H9 (cell line): ENCODE measurements at regions not wholly inside any gene's neighbourhood (a gene's known extent, or its start where the extent isn't known, plus 50 kb on each side); places are given as distances from the start of the nearest gene placed in this dataset.

Source experiments
- DNase-seq: peaks from one replicate; pipeline ENCODE4 v3.0.0-alpha.2; 2017
- H2AFZ ChIP-seq: one replicate; pipeline ENCODE4 v1.6.1; 2013; ENCODE audit warnings: mild to moderate bottlenecking, low read length, control low read depth, moderate library complexity
- H2AK5ac ChIP-seq: 2 replicates; pipeline ENCODE4 v1.6.1; 2013; ENCODE audit warnings: low read length, control low read depth, mixed read lengths; ENCODE audit not compliant: insufficient read length
- H2BK120ac ChIP-seq: one replicate; pipeline ENCODE4 v1.6.1; 2013; ENCODE audit warnings: low read depth, mild to moderate bottlenecking, low read length, control low read depth, inconsistent platforms; ENCODE audit not compliant: poor library complexity, severe bottlenecking
- H2BK12ac ChIP-seq: 2 replicates; pipeline ENCODE4 v1.6.1; 2013; ENCODE audit warnings: low read length, control low read depth, mixed read lengths, low read depth; ENCODE audit not compliant: insufficient read length
- H2BK15ac ChIP-seq: 2 replicates; pipeline ENCODE4 v1.6.1; 2013; ENCODE audit warnings: low read depth, low read length, control low read depth
- H2BK20ac ChIP-seq: one replicate; pipeline ENCODE4 v1.6.1; 2013; ENCODE audit warnings: low read depth, mild to moderate bottlenecking, low read length, control low read depth, inconsistent platforms; ENCODE audit not compliant: poor library complexity, severe bottlenecking
- H2BK5ac ChIP-seq: 2 replicates; pipeline ENCODE4 v1.6.1; 2013; ENCODE audit warnings: low read length, control low read depth, mixed read lengths; ENCODE audit not compliant: insufficient read length
- H3K14ac ChIP-seq: 2 replicates; pipeline ENCODE4 v1.6.1; 2013; ENCODE audit warnings: low read length, control low read depth; ENCODE audit not compliant: insufficient read depth
- H3K18ac ChIP-seq: 2 replicates; pipeline ENCODE4 v1.6.1; 2013; ENCODE audit warnings: low read depth, mild to moderate bottlenecking, mixed read lengths, low read length, control low read depth; ENCODE audit not compliant: insufficient read length
- H3K23ac ChIP-seq: 2 replicates; pipeline ENCODE4 v1.6.1; 2013; ENCODE audit warnings: low read length, control low read depth, mixed read lengths, low read depth; ENCODE audit not compliant: insufficient read length
- H3K23me2 ChIP-seq: 2 replicates; pipeline ENCODE4 v1.6.1; 2013; ENCODE audit warnings: low read depth, mild to moderate bottlenecking, mixed read lengths, low read length, control low read depth; ENCODE audit not compliant: insufficient read length, poor library complexity, severe bottlenecking
- H3K27ac ChIP-seq: 2 replicates; pipeline ENCODE4 v1.5.1; 2013; ENCODE audit warnings: low read length, control low read depth, mixed read lengths, low read depth; ENCODE audit not compliant: insufficient read length
- H3K27me3 ChIP-seq: 2 replicates; pipeline ENCODE4 v1.6.1; 2013; ENCODE audit warnings: low read length, control low read depth, inconsistent platforms; ENCODE audit not compliant: insufficient read depth
- H3K4ac ChIP-seq: 2 replicates; pipeline ENCODE4 v1.6.1; 2013; ENCODE audit warnings: low read depth, mild to moderate bottlenecking, control low read depth, inconsistent platforms, low read length, moderate library complexity
- H3K4me1 ChIP-seq: 2 replicates; pipeline ENCODE4 v1.6.1; 2013; ENCODE audit warnings: low read length, control low read depth, inconsistent platforms; ENCODE audit not compliant: insufficient read depth
- H3K4me2 ChIP-seq: 2 replicates; pipeline ENCODE4 v1.6.1; 2013; ENCODE audit warnings: low read length, control low read depth, mixed read lengths; ENCODE audit not compliant: insufficient read length, insufficient read depth
- H3K56ac ChIP-seq: 2 replicates; pipeline ENCODE4 v1.6.1; 2013; ENCODE audit warnings: low read depth, mild to moderate bottlenecking, mixed read lengths, low read length, control low read depth; ENCODE audit not compliant: insufficient read length
- H3K79me1 ChIP-seq: 2 replicates; pipeline ENCODE4 v1.6.1; 2013; ENCODE audit warnings: low read depth, mild to moderate bottlenecking, moderate library complexity, low read length, control low read depth, inconsistent platforms; ENCODE audit not compliant: insufficient read depth, poor library complexity, severe bottlenecking
- H3K79me2 ChIP-seq: 2 replicates; pipeline ENCODE4 v1.6.1; 2013; ENCODE audit warnings: low read length, control low read depth, inconsistent platforms; ENCODE audit not compliant: insufficient read depth
- H3K9ac ChIP-seq: 2 replicates; pipeline ENCODE4 v1.6.1; 2013; ENCODE audit warnings: low read length, control low read depth, mixed read lengths; ENCODE audit not compliant: insufficient read length; ENCODE audit errors: extremely low read depth
- H3K9me3 ChIP-seq: one replicate; pipeline ENCODE4 v1.6.1; 2013; ENCODE audit warnings: low read depth, low read length, inconsistent platforms; ENCODE audit not compliant: control insufficient read depth
- H3T11ph ChIP-seq: one replicate; pipeline ENCODE4 v1.6.1; 2013; ENCODE audit warnings: mild to moderate bottlenecking, low read length, control low read depth, inconsistent platforms
- H4K20me1 ChIP-seq: one replicate; pipeline ENCODE4 v1.6.1; 2013; ENCODE audit not compliant: control insufficient read depth, insufficient read length, insufficient read depth
- H4K5ac ChIP-seq: 2 replicates; pipeline ENCODE4 v1.6.1; 2013; ENCODE audit warnings: low read depth, mild to moderate bottlenecking, mixed read lengths, low read length, control low read depth; ENCODE audit not compliant: insufficient read length
- H4K8ac ChIP-seq: replicated peaks from 2 replicates; pipeline ENCODE4 v1.6.1; 2013; ENCODE audit warnings: low read length, control low read depth, mixed read lengths, low read depth; ENCODE audit not compliant: insufficient read length
- H4K91ac ChIP-seq: 2 replicates; pipeline ENCODE4 v1.6.1; 2013; ENCODE audit warnings: low read depth, mild to moderate bottlenecking, moderate library complexity, mixed read lengths, low read length, control low read depth; ENCODE audit not compliant: insufficient read length
- H3K27ac Mint-ChIP-seq, 3 experiments: 2 replicates in 2 of 3; 3 replicates in 1 of 3; pipeline ENCODE4 v1.8.0; 2020 to 2021; ENCODE audit warnings: mixed read lengths in 3 of 3, mild to moderate bottlenecking in 1 of 3, moderate library complexity in 1 of 3
- H3K27me3 Mint-ChIP-seq: 2 replicates; pipeline ENCODE4 v1.8.0; 2021; ENCODE audit warnings: low read depth, mild to moderate bottlenecking, moderate library complexity, mixed read lengths
- H3K36me3 Mint-ChIP-seq, 3 experiments: 2 replicates in 2 of 3; 3 replicates in 1 of 3; pipeline ENCODE4 v1.8.0; 2020 to 2021; ENCODE audit warnings: low read depth in 3 of 3, mixed read lengths in 3 of 3; ENCODE audit not compliant: insufficient read depth in 1 of 3
- H3K4me1 Mint-ChIP-seq, 2 experiments: 2 replicates each; pipeline ENCODE4 v1.8.0; 2020; ENCODE audit warnings: mixed read lengths in 2 of 2
- H3K4me3 Mint-ChIP-seq, 2 experiments: 2 replicates in 1 of 2; 3 replicates in 1 of 2; pipeline ENCODE4 v1.8.0; 2020 to 2021; ENCODE audit warnings: mild to moderate bottlenecking in 2 of 2, mixed read lengths in 2 of 2, moderate library complexity in 1 of 2
- H3K9me3 Mint-ChIP-seq, 2 experiments: 2 replicates in 1 of 2; 3 replicates in 1 of 2; pipeline ENCODE4 v1.8.0; 2020; ENCODE audit warnings: mild to moderate bottlenecking in 2 of 2, mixed read lengths in 2 of 2, moderate library complexity in 1 of 2
- WGBS: extraction: QIAGEN DNeasy Blood & Tissue Kit; methylation state at CpG from one replicate; pipeline ENCODE4 v1.1.7; 2013; ENCODE audit warnings: missing lambda C conversion rate, low lambda C conversion rate, mixed read lengths; ENCODE audit not compliant: insufficient read length; ENCODE audit errors: extremely low coverage; 5-methylcytosine and 5-hydroxymethylcytosine counted together
- TF ChIP-seq, protein P1 (sequence below): fragments of 200-600 bp; sonication (generic); conservative IDR thresholded peaks from 3 replicates; pipeline ENCODE4 v1.8.0; 2021; ENCODE audit warnings: antibody characterized with exemption, mild to moderate bottlenecking

DNA sequence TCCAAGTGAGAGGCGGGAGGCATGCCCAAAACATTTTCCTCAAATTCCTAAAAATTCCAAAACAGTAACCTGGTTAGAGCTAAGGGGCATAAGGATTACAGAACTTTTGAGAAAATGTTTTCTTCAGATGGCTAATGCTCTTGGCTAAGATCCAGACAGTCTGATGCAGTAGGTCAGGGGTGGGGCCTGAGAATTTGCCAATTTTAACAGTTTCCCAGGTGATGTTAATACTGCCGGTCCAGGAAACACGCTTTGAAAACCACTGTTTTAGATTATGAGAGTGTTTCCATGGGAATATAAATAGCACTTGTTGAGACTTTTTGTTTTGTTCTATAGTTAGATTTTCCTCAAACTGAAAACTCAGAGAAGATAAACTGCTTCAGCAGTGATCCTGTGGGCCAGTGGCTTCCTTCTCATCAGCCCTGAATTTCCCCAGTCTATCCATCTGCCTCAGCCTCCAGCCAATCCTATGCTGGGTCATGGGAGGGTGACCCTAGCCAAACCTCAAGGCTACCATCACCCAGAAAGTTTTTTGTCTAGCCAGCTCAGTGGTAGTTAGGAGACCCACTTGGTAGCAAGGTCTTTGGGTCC lies 71.6 kb upstream of the ACP3 start:
- Histone ChIP-seq H4K5ac (no peak overlapping the region), H3K27ac (no peak overlapping the region), H3K56ac (no peak overlapping the region), H3T11ph (no peak overlapping the region), H2BK15ac (no peak overlapping the region), H3K18ac (no peak overlapping the region), H2BK120ac (no peak overlapping the region), H3K23ac (no peak overlapping the region), H2BK12ac (no peak overlapping the region), H4K91ac (no peak overlapping the region), H3K4me2 (no peak overlapping the region), H3K4me1 (no peaks in the 10 kb centered on the region), H3K9me3 (no peaks in the 10 kb centered on the region), H3K4ac (no peak overlapping the region), H2BK5ac (no peak overlapping the region), H2BK20ac (no peak overlapping the region), H3K23me2 (no peaks in the 10 kb centered on the region), H3K14ac (no peak overlapping the region), H3K79me2 (no peaks in the 10 kb centered on the region), H3K27me3 (no peaks in the 10 kb centered on the region), H2AK5ac (no peak overlapping the region), H2AFZ (no peak overlapping the region), H4K20me1 (no peaks in the 10 kb centered on the region), H4K8ac (no peak overlapping the region), H3K9ac (no peak overlapping the region), H3K79me1 (no peaks in the 10 kb centered on the region)
- Mint-ChIP-seq H3K27me3 (peaks cover under 1% of the 10 kb centered on the region; the same call in 1 of the 2 replicates), H3K36me3 (no peaks in the 10 kb centered on the region), H3K4me1 (peaks cover 0 to 5% of the 10 kb centered on the region in 2 experiments; a peak in 3 of 4 replicates), H3K9me3 (no peaks in the 10 kb centered on the region), H3K4me3 (no peak overlapping the region), H3K27ac (no peak overlapping the region; a peak in 1 of 7 replicates)
- TF ChIP-seq, protein P1, sequence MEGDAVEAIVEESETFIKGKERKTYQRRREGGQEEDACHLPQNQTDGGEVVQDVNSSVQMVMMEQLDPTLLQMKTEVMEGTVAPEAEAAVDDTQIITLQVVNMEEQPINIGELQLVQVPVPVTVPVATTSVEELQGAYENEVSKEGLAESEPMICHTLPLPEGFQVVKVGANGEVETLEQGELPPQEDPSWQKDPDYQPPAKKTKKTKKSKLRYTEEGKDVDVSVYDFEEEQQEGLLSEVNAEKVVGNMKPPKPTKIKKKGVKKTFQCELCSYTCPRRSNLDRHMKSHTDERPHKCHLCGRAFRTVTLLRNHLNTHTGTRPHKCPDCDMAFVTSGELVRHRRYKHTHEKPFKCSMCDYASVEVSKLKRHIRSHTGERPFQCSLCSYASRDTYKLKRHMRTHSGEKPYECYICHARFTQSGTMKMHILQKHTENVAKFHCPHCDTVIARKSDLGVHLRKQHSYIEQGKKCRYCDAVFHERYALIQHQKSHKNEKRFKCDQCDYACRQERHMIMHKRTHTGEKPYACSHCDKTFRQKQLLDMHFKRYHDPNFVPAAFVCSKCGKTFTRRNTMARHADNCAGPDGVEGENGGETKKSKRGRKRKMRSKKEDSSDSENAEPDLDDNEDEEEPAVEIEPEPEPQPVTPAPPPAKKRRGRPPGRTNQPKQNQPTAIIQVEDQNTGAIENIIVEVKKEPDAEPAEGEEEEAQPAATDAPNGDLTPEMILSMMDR: no peak
- WGBS: no CpG with 5 or more reads among the region's 3 CpGs
- DNase-seq: no peak
